H9 (cell line): ENCODE measurements at regions not wholly inside any gene's neighbourhood (a gene's known extent, or its start where the extent isn't known, plus 50 kb on each side); places are given as distances from the start of the nearest gene placed in this dataset.

Source experiments
- DNase-seq: peaks from one replicate; pipeline ENCODE4 v3.0.0-alpha.2; 2017
- H2AFZ ChIP-seq: one replicate; pipeline ENCODE4 v1.6.1; 2013; ENCODE audit warnings: mild to moderate bottlenecking, low read length, control low read depth, moderate library complexity
- H2AK5ac ChIP-seq: 2 replicates; pipeline ENCODE4 v1.6.1; 2013; ENCODE audit warnings: low read length, control low read depth, mixed read lengths; ENCODE audit not compliant: insufficient read length
- H2BK120ac ChIP-seq: one replicate; pipeline ENCODE4 v1.6.1; 2013; ENCODE audit warnings: low read depth, mild to moderate bottlenecking, low read length, control low read depth, inconsistent platforms; ENCODE audit not compliant: poor library complexity, severe bottlenecking
- H2BK12ac ChIP-seq: 2 replicates; pipeline ENCODE4 v1.6.1; 2013; ENCODE audit warnings: low read length, control low read depth, mixed read lengths, low read depth; ENCODE audit not compliant: insufficient read length
- H2BK15ac ChIP-seq: 2 replicates; pipeline ENCODE4 v1.6.1; 2013; ENCODE audit warnings: low read depth, low read length, control low read depth
- H2BK20ac ChIP-seq: one replicate; pipeline ENCODE4 v1.6.1; 2013; ENCODE audit warnings: low read depth, mild to moderate bottlenecking, low read length, control low read depth, inconsistent platforms; ENCODE audit not compliant: poor library complexity, severe bottlenecking
- H2BK5ac ChIP-seq: 2 replicates; pipeline ENCODE4 v1.6.1; 2013; ENCODE audit warnings: low read length, control low read depth, mixed read lengths; ENCODE audit not compliant: insufficient read length
- H3K14ac ChIP-seq: 2 replicates; pipeline ENCODE4 v1.6.1; 2013; ENCODE audit warnings: low read length, control low read depth; ENCODE audit not compliant: insufficient read depth
- H3K18ac ChIP-seq: 2 replicates; pipeline ENCODE4 v1.6.1; 2013; ENCODE audit warnings: low read depth, mild to moderate bottlenecking, mixed read lengths, low read length, control low read depth; ENCODE audit not compliant: insufficient read length
- H3K23ac ChIP-seq: 2 replicates; pipeline ENCODE4 v1.6.1; 2013; ENCODE audit warnings: low read length, control low read depth, mixed read lengths, low read depth; ENCODE audit not compliant: insufficient read length
- H3K23me2 ChIP-seq: 2 replicates; pipeline ENCODE4 v1.6.1; 2013; ENCODE audit warnings: low read depth, mild to moderate bottlenecking, mixed read lengths, low read length, control low read depth; ENCODE audit not compliant: insufficient read length, poor library complexity, severe bottlenecking
- H3K27ac ChIP-seq: 2 replicates; pipeline ENCODE4 v1.5.1; 2013; ENCODE audit warnings: low read length, control low read depth, mixed read lengths, low read depth; ENCODE audit not compliant: insufficient read length
- H3K27me3 ChIP-seq: 2 replicates; pipeline ENCODE4 v1.6.1; 2013; ENCODE audit warnings: low read length, control low read depth, inconsistent platforms; ENCODE audit not compliant: insufficient read depth
- H3K4ac ChIP-seq: 2 replicates; pipeline ENCODE4 v1.6.1; 2013; ENCODE audit warnings: low read depth, mild to moderate bottlenecking, control low read depth, inconsistent platforms, low read length, moderate library complexity
- H3K4me1 ChIP-seq: 2 replicates; pipeline ENCODE4 v1.6.1; 2013; ENCODE audit warnings: low read length, control low read depth, inconsistent platforms; ENCODE audit not compliant: insufficient read depth
- H3K4me2 ChIP-seq: 2 replicates; pipeline ENCODE4 v1.6.1; 2013; ENCODE audit warnings: low read length, control low read depth, mixed read lengths; ENCODE audit not compliant: insufficient read length, insufficient read depth
- H3K56ac ChIP-seq: 2 replicates; pipeline ENCODE4 v1.6.1; 2013; ENCODE audit warnings: low read depth, mild to moderate bottlenecking, mixed read lengths, low read length, control low read depth; ENCODE audit not compliant: insufficient read length
- H3K79me1 ChIP-seq: 2 replicates; pipeline ENCODE4 v1.6.1; 2013; ENCODE audit warnings: low read depth, mild to moderate bottlenecking, moderate library complexity, low read length, control low read depth, inconsistent platforms; ENCODE audit not compliant: insufficient read depth, poor library complexity, severe bottlenecking
- H3K79me2 ChIP-seq: 2 replicates; pipeline ENCODE4 v1.6.1; 2013; ENCODE audit warnings: low read length, control low read depth, inconsistent platforms; ENCODE audit not compliant: insufficient read depth
- H3K9ac ChIP-seq: 2 replicates; pipeline ENCODE4 v1.6.1; 2013; ENCODE audit warnings: low read length, control low read depth, mixed read lengths; ENCODE audit not compliant: insufficient read length; ENCODE audit errors: extremely low read depth
- H3K9me3 ChIP-seq: one replicate; pipeline ENCODE4 v1.6.1; 2013; ENCODE audit warnings: low read depth, low read length, inconsistent platforms; ENCODE audit not compliant: control insufficient read depth
- H3T11ph ChIP-seq: one replicate; pipeline ENCODE4 v1.6.1; 2013; ENCODE audit warnings: mild to moderate bottlenecking, low read length, control low read depth, inconsistent platforms
- H4K20me1 ChIP-seq: one replicate; pipeline ENCODE4 v1.6.1; 2013; ENCODE audit not compliant: control insufficient read depth, insufficient read length, insufficient read depth
- H4K5ac ChIP-seq: 2 replicates; pipeline ENCODE4 v1.6.1; 2013; ENCODE audit warnings: low read depth, mild to moderate bottlenecking, mixed read lengths, low read length, control low read depth; ENCODE audit not compliant: insufficient read length
- H4K8ac ChIP-seq: replicated peaks from 2 replicates; pipeline ENCODE4 v1.6.1; 2013; ENCODE audit warnings: low read length, control low read depth, mixed read lengths, low read depth; ENCODE audit not compliant: insufficient read length
- H4K91ac ChIP-seq: 2 replicates; pipeline ENCODE4 v1.6.1; 2013; ENCODE audit warnings: low read depth, mild to moderate bottlenecking, moderate library complexity, mixed read lengths, low read length, control low read depth; ENCODE audit not compliant: insufficient read length
- H3K27ac Mint-ChIP-seq, 3 experiments: 2 replicates in 2 of 3; 3 replicates in 1 of 3; pipeline ENCODE4 v1.8.0; 2020 to 2021; ENCODE audit warnings: mixed read lengths in 3 of 3, mild to moderate bottlenecking in 1 of 3, moderate library complexity in 1 of 3
- H3K27me3 Mint-ChIP-seq: 2 replicates; pipeline ENCODE4 v1.8.0; 2021; ENCODE audit warnings: low read depth, mild to moderate bottlenecking, moderate library complexity, mixed read lengths
- H3K36me3 Mint-ChIP-seq, 3 experiments: 2 replicates in 2 of 3; 3 replicates in 1 of 3; pipeline ENCODE4 v1.8.0; 2020 to 2021; ENCODE audit warnings: low read depth in 3 of 3, mixed read lengths in 3 of 3; ENCODE audit not compliant: insufficient read depth in 1 of 3
- H3K4me1 Mint-ChIP-seq, 2 experiments: 2 replicates each; pipeline ENCODE4 v1.8.0; 2020; ENCODE audit warnings: mixed read lengths in 2 of 2
- H3K4me3 Mint-ChIP-seq, 2 experiments: 2 replicates in 1 of 2; 3 replicates in 1 of 2; pipeline ENCODE4 v1.8.0; 2020 to 2021; ENCODE audit warnings: mild to moderate bottlenecking in 2 of 2, mixed read lengths in 2 of 2, moderate library complexity in 1 of 2
- H3K9me3 Mint-ChIP-seq, 2 experiments: 2 replicates in 1 of 2; 3 replicates in 1 of 2; pipeline ENCODE4 v1.8.0; 2020; ENCODE audit warnings: mild to moderate bottlenecking in 2 of 2, mixed read lengths in 2 of 2, moderate library complexity in 1 of 2
- WGBS: extraction: QIAGEN DNeasy Blood & Tissue Kit; methylation state at CpG from one replicate; pipeline ENCODE4 v1.1.7; 2013; ENCODE audit warnings: missing lambda C conversion rate, low lambda C conversion rate, mixed read lengths; ENCODE audit not compliant: insufficient read length; ENCODE audit errors: extremely low coverage; 5-methylcytosine and 5-hydroxymethylcytosine counted together
- TF ChIP-seq, protein P1 (sequence below): fragments of 200-600 bp; sonication (generic); conservative IDR thresholded peaks from 3 replicates; pipeline ENCODE4 v1.8.0; 2021; ENCODE audit warnings: antibody characterized with exemption, mild to moderate bottlenecking

DNA sequence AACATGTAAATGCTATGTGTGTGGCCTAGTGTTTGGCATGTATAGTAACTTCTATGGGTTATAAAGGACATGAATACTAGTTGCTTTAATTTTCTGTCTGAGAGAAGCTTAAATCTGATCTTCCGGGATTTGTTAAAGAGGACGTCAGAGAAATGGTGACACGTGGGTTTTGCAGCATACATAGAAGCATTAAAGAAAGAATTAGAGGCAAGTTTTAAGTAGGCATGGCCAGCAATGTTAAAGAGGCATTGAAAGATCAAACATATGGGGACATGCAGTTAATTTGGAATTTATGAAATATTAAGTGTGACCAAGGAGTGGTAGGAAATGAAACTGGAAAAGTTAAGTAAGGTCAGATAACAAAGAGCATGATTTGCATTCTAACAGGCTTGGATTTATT is 311.4 kb upstream of the RIOK2 start:
- Histone ChIP-seq H2BK15ac (no peak overlapping the region), H4K20me1 (no peaks in the 10 kb centered on the region), H2BK12ac (no peak overlapping the region), H3K18ac (no peak overlapping the region), H2BK120ac (no peak overlapping the region), H3K23me2 (no peaks in the 10 kb centered on the region), H2BK20ac (no peak overlapping the region), H3K79me1 (no peaks in the 10 kb centered on the region), H3K4ac (no peak overlapping the region), H3K27ac (no peak overlapping the region), H3K27me3 (no peaks in the 10 kb centered on the region), H2AK5ac (no peak overlapping the region), H3T11ph (no peak overlapping the region), H3K79me2 (no peaks in the 10 kb centered on the region), H2AFZ (no peak overlapping the region), H3K4me2 (no peak overlapping the region), H4K5ac (no peak overlapping the region), H2BK5ac (no peak overlapping the region), H3K23ac (no peak overlapping the region), H3K56ac (no peak overlapping the region), H4K8ac (no peak overlapping the region), H3K9me3 (no peaks in the 10 kb centered on the region), H3K14ac (no peak overlapping the region), H4K91ac (no peak overlapping the region), H3K9ac (no peak overlapping the region), H3K4me1 (no peaks in the 10 kb centered on the region)
- TF ChIP-seq, protein P1, sequence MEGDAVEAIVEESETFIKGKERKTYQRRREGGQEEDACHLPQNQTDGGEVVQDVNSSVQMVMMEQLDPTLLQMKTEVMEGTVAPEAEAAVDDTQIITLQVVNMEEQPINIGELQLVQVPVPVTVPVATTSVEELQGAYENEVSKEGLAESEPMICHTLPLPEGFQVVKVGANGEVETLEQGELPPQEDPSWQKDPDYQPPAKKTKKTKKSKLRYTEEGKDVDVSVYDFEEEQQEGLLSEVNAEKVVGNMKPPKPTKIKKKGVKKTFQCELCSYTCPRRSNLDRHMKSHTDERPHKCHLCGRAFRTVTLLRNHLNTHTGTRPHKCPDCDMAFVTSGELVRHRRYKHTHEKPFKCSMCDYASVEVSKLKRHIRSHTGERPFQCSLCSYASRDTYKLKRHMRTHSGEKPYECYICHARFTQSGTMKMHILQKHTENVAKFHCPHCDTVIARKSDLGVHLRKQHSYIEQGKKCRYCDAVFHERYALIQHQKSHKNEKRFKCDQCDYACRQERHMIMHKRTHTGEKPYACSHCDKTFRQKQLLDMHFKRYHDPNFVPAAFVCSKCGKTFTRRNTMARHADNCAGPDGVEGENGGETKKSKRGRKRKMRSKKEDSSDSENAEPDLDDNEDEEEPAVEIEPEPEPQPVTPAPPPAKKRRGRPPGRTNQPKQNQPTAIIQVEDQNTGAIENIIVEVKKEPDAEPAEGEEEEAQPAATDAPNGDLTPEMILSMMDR = no peak
- no peaks in the 10 kb centered on the region for H3K36me3 Mint-ChIP-seq
- no peaks in the 10 kb centered on the region for H3K9me3 Mint-ChIP-seq
- no peak overlapping the region for H3K27ac Mint-ChIP-seq
- H3K27me3 Mint-ChIP-seq = no peaks in the 10 kb centered on the region
- no peak for DNase-seq
- H3K4me3 Mint-ChIP-seq = no peak overlapping the region
- no CpG with 5 or more reads among the region's 3 CpGs for WGBS
- peaks cover 2 to 4% of the 10 kb centered on the region in 2 experiments; a peak in 2 of 4 replicates for H3K4me1 Mint-ChIP-seq
